ENCODE measurements at regions not wholly inside any gene's neighbourhood (a gene's known extent, or its start where the extent isn't known, plus 50 kb on each side); places are given as distances from the start of the nearest gene placed in this dataset.

DNA sequence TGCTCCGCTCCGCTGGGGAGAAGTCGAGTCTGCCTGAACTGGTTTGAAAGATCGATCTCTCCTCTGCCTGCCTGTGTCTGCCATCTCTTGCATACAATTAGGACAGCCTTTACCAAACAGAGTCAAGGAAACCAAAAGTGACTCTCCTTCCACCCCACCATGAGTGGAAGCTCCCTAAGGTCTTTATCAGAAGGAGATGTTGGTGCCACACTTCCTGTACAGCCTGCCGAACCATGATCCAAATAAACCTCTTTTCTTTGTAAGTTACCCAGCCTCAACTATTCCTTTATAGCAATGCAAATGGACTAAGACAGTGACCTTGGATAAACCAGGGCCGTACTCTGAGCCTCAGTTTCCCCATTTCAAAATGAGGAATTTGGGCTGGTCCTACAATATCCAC, 106.3 kb upstream of the GDF10 start:
- Histone ChIP-seq H2BK120ac (ENCODE audit: insufficient read depth, low read length, poor library complexity) (no peak overlapping the region), H3K23ac (ENCODE audit: low read length) (no peak overlapping the region), H3K27me3 (ENCODE audit: insufficient read depth, low read length) (no peaks in the 10 kb centered on the region), H3K4me2 (ENCODE audit: low read length) (no peak overlapping the region), H3K14ac (ENCODE audit: low read length) (no peak overlapping the region), H3K4me3 (ENCODE audit: low read depth, low read length) (no peak overlapping the region), H4K91ac (ENCODE audit: low read depth, low read length) (no peak overlapping the region), H3K36me3 (ENCODE audit: control insufficient read depth in 1 of 2, insufficient read depth in 2 of 2, low read length in 2 of 2) (no peaks in the 10 kb centered on the region), H3K4ac (ENCODE audit: low read depth, low read length) (no peak overlapping the region), H2BK12ac (ENCODE audit: low read length) (no peak overlapping the region), H3K9me3 (ENCODE audit: insufficient read depth, low read depth, low read length) (no peaks in the 10 kb centered on the region), H2AFZ (ENCODE audit: insufficient read depth, low read length, poor library complexity) (no peak overlapping the region), H4K8ac (ENCODE audit: low read depth, low read length) (no peak overlapping the region), H2AK5ac (ENCODE audit: low read length) (no peak overlapping the region), H3K9ac (ENCODE audit: low read length) (no peak overlapping the region), H2BK5ac (ENCODE audit: low read depth, low read length, poor library complexity) (no peak overlapping the region), H3K27ac (ENCODE audit: low read depth, low read length) (no peak overlapping the region), H3K79me2 (ENCODE audit: control insufficient read depth, insufficient read depth, low read length, poor library complexity) (no peaks in the 10 kb centered on the region), H3K18ac (ENCODE audit: low read length) (no peak overlapping the region), H3K4me1 (ENCODE audit: control insufficient read depth in 1 of 2, insufficient read depth in 2 of 2, low read length in 2 of 2) (no peaks in the 10 kb centered on the region), H4K12ac (ENCODE audit: low read depth, low read length) (no peak overlapping the region), H3K79me1 (ENCODE audit: low read length) (no peaks in the 10 kb centered on the region)
- WGBS (ENCODE audit: extremely low coverage, insufficient coverage, insufficient read length): no CpG with 5 or more reads among the region's 6 CpGs
- DNase-seq: no peak

- no peak overlapping the region for H3K9ac ChIP-seq (ENCODE audit: low read length)
- H3K14ac ChIP-seq (ENCODE audit: low read length): no peak overlapping the region
- H3K27ac ChIP-seq (ENCODE audit: low read depth, low read length): no peak overlapping the region
- no peaks in the 10 kb centered on the region for H3K79me2 ChIP-seq (ENCODE audit: control insufficient read depth, insufficient read depth, low read length, poor library complexity)
- no peak overlapping the region for H2AK5ac ChIP-seq (ENCODE audit: low read length)
- DNase-seq: no peak
- H2AFZ ChIP-seq (ENCODE audit: insufficient read depth, low read length, poor library complexity): no peak overlapping the region
- no peaks in the 10 kb centered on the region for H3K27me3 ChIP-seq (ENCODE audit: insufficient read depth, low read length)
- no peak overlapping the region for H4K91ac ChIP-seq (ENCODE audit: low read depth, low read length)
- no peak overlapping the region for H4K8ac ChIP-seq (ENCODE audit: low read depth, low read length)
- H4K12ac ChIP-seq (ENCODE audit: low read depth, low read length): no peak overlapping the region
- no peak overlapping the region for H3K23ac ChIP-seq (ENCODE audit: low read length)
- no peaks in the 10 kb centered on the region for H3K4me1 ChIP-seq (ENCODE audit: control insufficient read depth in 1 of 2, insufficient read depth in 2 of 2, low read length in 2 of 2)
- H3K18ac ChIP-seq (ENCODE audit: low read length): no peak overlapping the region
- no peaks in the 10 kb centered on the region for H3K36me3 ChIP-seq (ENCODE audit: control insufficient read depth in 1 of 2, insufficient read depth in 2 of 2, low read length in 2 of 2)
- no peak overlapping the region for H2BK120ac ChIP-seq (ENCODE audit: insufficient read depth, low read length, poor library complexity)
- H2BK5ac ChIP-seq (ENCODE audit: low read depth, low read length, poor library complexity): no peak overlapping the region
- H3K79me1 ChIP-seq (ENCODE audit: low read length): no peaks in the 10 kb centered on the region
- no peak overlapping the region for H3K4me2 ChIP-seq (ENCODE audit: low read length)
- H3K4me3 ChIP-seq (ENCODE audit: low read depth, low read length): no peak overlapping the region
- no peak overlapping the region for H2BK12ac ChIP-seq (ENCODE audit: low read length)
- WGBS (ENCODE audit: extremely low coverage, insufficient coverage, insufficient read length): no CpG with 5 or more reads among the region's 15 CpGs
- no peaks in the 10 kb centered on the region for H3K9me3 ChIP-seq (ENCODE audit: insufficient read depth, low read depth, low read length)
- no peak overlapping the region for H3K4ac ChIP-seq (ENCODE audit: low read depth, low read length)
Measured at GRCh38 chr10:47195274-47195885, 104.6 kb upstream of the GDF10 start.

GRCh38 chr10:47196691-47197090, 103.3 kb upstream of the GDF10 start:
- no peaks in the 10 kb centered on the region for H3K9me3 ChIP-seq (ENCODE audit: insufficient read depth, low read depth, low read length)
- no peak overlapping the region for H2BK120ac ChIP-seq (ENCODE audit: insufficient read depth, low read length, poor library complexity)
- H3K79me1 ChIP-seq (ENCODE audit: low read length): no peaks in the 10 kb centered on the region
- H4K12ac ChIP-seq (ENCODE audit: low read depth, low read length): no peak overlapping the region
- H3K4me2 ChIP-seq (ENCODE audit: low read length): no peak overlapping the region
- H3K4me1 ChIP-seq (ENCODE audit: control insufficient read depth in 1 of 2, insufficient read depth in 2 of 2, low read length in 2 of 2): no peaks in the 10 kb centered on the region
- H3K9ac ChIP-seq (ENCODE audit: low read length): no peak overlapping the region
- no peak overlapping the region for H2BK12ac ChIP-seq (ENCODE audit: low read length)
- no peak overlapping the region for H3K4ac ChIP-seq (ENCODE audit: low read depth, low read length)
- WGBS (ENCODE audit: extremely low coverage, insufficient coverage, insufficient read length): no CpG with 5 or more reads among the region's 8 CpGs
- H3K79me2 ChIP-seq (ENCODE audit: control insufficient read depth, insufficient read depth, low read length, poor library complexity): no peaks in the 10 kb centered on the region
- H3K23ac ChIP-seq (ENCODE audit: low read length): no peak overlapping the region
- DNase-seq: no peak
- no peak overlapping the region for H3K18ac ChIP-seq (ENCODE audit: low read length)
- H4K8ac ChIP-seq (ENCODE audit: low read depth, low read length): no peak overlapping the region
- no peak overlapping the region for H3K27ac ChIP-seq (ENCODE audit: low read depth, low read length)
- no peak overlapping the region for H3K14ac ChIP-seq (ENCODE audit: low read length)
- H4K91ac ChIP-seq (ENCODE audit: low read depth, low read length): no peak overlapping the region
- no peak overlapping the region for H2AFZ ChIP-seq (ENCODE audit: insufficient read depth, low read length, poor library complexity)
- H2AK5ac ChIP-seq (ENCODE audit: low read length): no peak overlapping the region
- peak overlapping the region; percentile 3 for H3K4me3 ChIP-seq (ENCODE audit: low read depth, low read length)
- no peaks in the 10 kb centered on the region for H3K27me3 ChIP-seq (ENCODE audit: insufficient read depth, low read length)
- no peak overlapping the region for H2BK5ac ChIP-seq (ENCODE audit: low read depth, low read length, poor library complexity)
- H3K36me3 ChIP-seq (ENCODE audit: control insufficient read depth in 1 of 2, insufficient read depth in 2 of 2, low read length in 2 of 2): no peaks in the 10 kb centered on the region

DNA sequence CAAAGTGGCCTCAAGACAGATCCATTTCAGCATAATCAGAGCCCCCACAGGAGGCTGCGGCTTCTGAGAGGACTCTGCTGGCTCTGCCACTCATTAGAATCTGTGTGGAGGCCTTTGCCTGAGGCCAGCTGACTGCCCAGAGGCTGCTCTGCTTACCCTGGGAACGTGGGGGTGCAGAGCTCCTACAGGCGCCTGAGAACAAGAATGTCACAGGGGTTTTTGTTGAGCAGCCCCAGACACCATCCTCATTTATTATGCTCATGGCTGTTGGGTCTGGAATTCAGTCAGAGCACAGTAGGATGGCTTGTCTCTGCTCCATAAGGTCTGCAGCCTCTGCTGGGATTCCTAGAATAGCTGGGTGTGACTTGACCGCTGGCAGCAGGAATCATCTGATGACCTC, 101.8 kb upstream of the GDF10 start:
- WGBS (ENCODE audit: extremely low coverage, insufficient coverage, insufficient read length): no CpG with 5 or more reads among the region's 4 CpGs
- H3K23ac ChIP-seq (ENCODE audit: low read length): no peak overlapping the region
- H2BK12ac ChIP-seq (ENCODE audit: low read length): no peak overlapping the region
- H3K4ac ChIP-seq (ENCODE audit: low read depth, low read length): no peak overlapping the region
- H3K4me2 ChIP-seq (ENCODE audit: low read length): no peak overlapping the region
- H3K27ac ChIP-seq (ENCODE audit: low read depth, low read length): no peak overlapping the region
- no peak overlapping the region for H3K4me3 ChIP-seq (ENCODE audit: low read depth, low read length)
- no peak overlapping the region for H2BK5ac ChIP-seq (ENCODE audit: low read depth, low read length, poor library complexity)
- no peaks in the 10 kb centered on the region for H3K27me3 ChIP-seq (ENCODE audit: insufficient read depth, low read length)
- no peak overlapping the region for H4K8ac ChIP-seq (ENCODE audit: low read depth, low read length)
- H4K12ac ChIP-seq (ENCODE audit: low read depth, low read length): no peak overlapping the region
- peak in 1 of 2 donors; percentile 27 for DNase-seq
- no peak overlapping the region for H4K91ac ChIP-seq (ENCODE audit: low read depth, low read length)
- H2AFZ ChIP-seq (ENCODE audit: insufficient read depth, low read length, poor library complexity): no peak overlapping the region
- no peaks in the 10 kb centered on the region for H3K4me1 ChIP-seq (ENCODE audit: control insufficient read depth in 1 of 2, insufficient read depth in 2 of 2, low read length in 2 of 2)
- no peak overlapping the region for H3K14ac ChIP-seq (ENCODE audit: low read length)
- no peaks in the 10 kb centered on the region for H3K79me1 ChIP-seq (ENCODE audit: low read length)
- H2AK5ac ChIP-seq (ENCODE audit: low read length): no peak overlapping the region
- H3K36me3 ChIP-seq (ENCODE audit: control insufficient read depth in 1 of 2, insufficient read depth in 2 of 2, low read length in 2 of 2): no peaks in the 10 kb centered on the region
- no peak overlapping the region for H2BK120ac ChIP-seq (ENCODE audit: insufficient read depth, low read length, poor library complexity)
- H3K9me3 ChIP-seq (ENCODE audit: insufficient read depth, low read depth, low read length): no peaks in the 10 kb centered on the region
- no peaks in the 10 kb centered on the region for H3K79me2 ChIP-seq (ENCODE audit: control insufficient read depth, insufficient read depth, low read length, poor library complexity)
- no peak overlapping the region for H3K9ac ChIP-seq (ENCODE audit: low read length)
- H3K18ac ChIP-seq (ENCODE audit: low read length): no peak overlapping the region
